ENCODE measurements at regions not wholly inside any gene's neighbourhood (a gene's known extent, or its start where the extent isn't known, plus 50 kb on each side); places are given as distances from the start of the nearest gene placed in this dataset.
"Not testable (repeated sequence)": the region's sequence is repeated elsewhere in the genome, so short reads cannot be mapped to it uniquely, and the experiment has no call there.

DNA sequence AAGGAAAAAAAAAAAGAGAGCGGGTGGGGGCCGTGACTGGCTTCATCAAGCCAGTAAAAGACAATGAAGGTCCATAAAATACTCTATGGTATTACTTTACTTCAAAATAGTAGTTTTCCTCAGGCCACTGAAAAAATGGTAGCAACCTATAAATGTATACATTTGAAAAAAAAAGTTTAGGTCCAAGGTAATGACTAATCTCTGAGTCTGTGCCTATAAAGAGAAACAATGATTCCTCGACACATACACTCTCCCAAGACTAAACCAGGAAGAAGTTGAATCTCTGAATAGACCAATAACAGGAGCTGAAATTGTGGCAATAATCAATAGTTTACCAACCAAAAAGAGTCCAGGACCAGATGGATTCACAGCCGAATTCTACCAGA lies 84.5 kb upstream of the SIRPG start:
- H3K27ac ChIP-seq (ENCODE audit: low read depth, low read length); H3K27me3 ChIP-seq (ENCODE audit: control insufficient read depth, insufficient read depth, low read length); H3K9ac ChIP-seq (ENCODE audit: low read length); H3K4me1 ChIP-seq (ENCODE audit: control insufficient read depth, insufficient read depth, low read length); H3K36me3 ChIP-seq (ENCODE audit: control insufficient read depth, insufficient read depth, low read length); H3K4me3 ChIP-seq (ENCODE audit: low read length): not testable (repeated sequence)

- H3K36me3 ChIP-seq (ENCODE audit: control insufficient read depth, insufficient read depth, low read length) = no peaks in the 10 kb centered on the region
- H3K9ac ChIP-seq (ENCODE audit: low read length) = no peak overlapping the region
- H3K4me1 ChIP-seq (ENCODE audit: control insufficient read depth, insufficient read depth, low read length) = no peaks in the 10 kb centered on the region
- H3K4me3 ChIP-seq (ENCODE audit: low read length) = no peak overlapping the region
- no peaks in the 10 kb centered on the region for H3K27me3 ChIP-seq (ENCODE audit: control insufficient read depth, insufficient read depth, low read length)
- no peak overlapping the region for H3K27ac ChIP-seq (ENCODE audit: low read depth, low read length)
Observed at GRCh38 chr20:1741309-1742048, 83.9 kb upstream of the SIRPG start.

- Histone ChIP-seq H3K9ac (ENCODE audit: low read length) (no peak overlapping the region), H3K4me1 (ENCODE audit: control insufficient read depth, insufficient read depth, low read length) (no peaks in the 10 kb centered on the region), H3K36me3 (ENCODE audit: control insufficient read depth, insufficient read depth, low read length) (no peaks in the 10 kb centered on the region), H3K27me3 (ENCODE audit: control insufficient read depth, insufficient read depth, low read length) (no peaks in the 10 kb centered on the region), H3K4me3 (ENCODE audit: low read length) (no peak overlapping the region), H3K27ac (ENCODE audit: low read depth, low read length) (no peak overlapping the region)
Observed at GRCh38 chr20:1737134-1737533, 79.6 kb upstream of the SIRPG start.

DNA sequence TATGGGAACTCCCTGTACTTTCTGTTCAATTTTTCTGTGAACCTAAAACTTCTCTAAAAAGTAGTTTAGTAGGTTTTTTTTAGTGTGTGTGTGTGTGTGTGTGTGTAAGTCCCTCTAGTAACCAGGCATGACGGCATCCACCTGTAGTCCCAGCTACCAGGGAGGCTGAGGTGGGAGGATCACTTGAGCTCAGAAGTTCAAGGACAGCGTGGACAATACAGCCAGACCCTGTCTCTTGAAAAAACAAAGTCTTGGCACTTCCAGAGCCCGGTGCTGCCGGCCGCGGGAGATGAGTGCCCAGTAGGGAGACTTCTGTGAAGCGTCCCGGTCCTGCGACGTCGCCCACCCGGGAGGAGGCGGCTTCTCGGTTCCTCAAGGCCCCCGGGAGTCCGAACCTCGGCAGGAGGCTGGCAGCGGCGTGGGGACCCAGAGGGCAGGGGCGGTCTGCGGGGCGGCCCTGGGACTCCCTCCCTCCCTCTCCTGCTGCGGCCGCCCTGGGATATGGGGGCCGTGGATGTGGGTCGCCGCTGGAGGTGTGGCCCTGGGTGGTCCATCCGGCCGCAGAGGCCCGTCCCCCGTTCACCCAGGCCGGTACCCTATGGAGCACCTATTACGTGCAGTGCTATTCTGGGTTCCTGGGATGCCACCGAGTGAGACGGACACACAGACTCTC lies 78.0 kb upstream of the SIRPG start:
- no peaks in the 10 kb centered on the region for H3K36me3 ChIP-seq (ENCODE audit: control insufficient read depth, insufficient read depth, low read length)
- no peaks in the 10 kb centered on the region for H3K4me1 ChIP-seq (ENCODE audit: control insufficient read depth, insufficient read depth, low read length)
- no peak overlapping the region for H3K4me3 ChIP-seq (ENCODE audit: low read length)
- H3K27me3 ChIP-seq (ENCODE audit: control insufficient read depth, insufficient read depth, low read length) = no peaks in the 10 kb centered on the region
- H3K27ac ChIP-seq (ENCODE audit: low read depth, low read length) = no peak overlapping the region
- H3K9ac ChIP-seq (ENCODE audit: low read length) = no peak overlapping the region

- H3K27me3 ChIP-seq (ENCODE audit: control insufficient read depth, insufficient read depth, low read length) = no peaks in the 10 kb centered on the region
- no peak overlapping the region for H3K4me3 ChIP-seq (ENCODE audit: low read length)
- H3K36me3 ChIP-seq (ENCODE audit: control insufficient read depth, insufficient read depth, low read length) = no peaks in the 10 kb centered on the region
- no peak overlapping the region for H3K27ac ChIP-seq (ENCODE audit: low read depth, low read length)
- no peak overlapping the region for H3K9ac ChIP-seq (ENCODE audit: low read length)
- no peaks in the 10 kb centered on the region for H3K4me1 ChIP-seq (ENCODE audit: control insufficient read depth, insufficient read depth, low read length)
Observed at GRCh38 chr20:1734269-1734858, 76.8 kb upstream of the SIRPG start.

- not testable (repeated sequence) for H3K9ac ChIP-seq (ENCODE audit: low read length); H3K27me3 ChIP-seq (ENCODE audit: control insufficient read depth, insufficient read depth, low read length); H3K36me3 ChIP-seq (ENCODE audit: control insufficient read depth, insufficient read depth, low read length); H3K27ac ChIP-seq (ENCODE audit: low read depth, low read length); H3K4me1 ChIP-seq (ENCODE audit: control insufficient read depth, insufficient read depth, low read length)
- H3K4me3 ChIP-seq (ENCODE audit: low read length) = peak overlapping the region; percentile 9
Observed at GRCh38 chr20:1731828-1732375, 74.3 kb upstream of the SIRPG start.

GRCh38 chr20:1730981-1731711 lies 73.6 kb upstream of the SIRPG start:
- not testable (repeated sequence) for H3K27me3 ChIP-seq (ENCODE audit: control insufficient read depth, insufficient read depth, low read length); H3K27ac ChIP-seq (ENCODE audit: low read depth, low read length); H3K4me1 ChIP-seq (ENCODE audit: control insufficient read depth, insufficient read depth, low read length); H3K36me3 ChIP-seq (ENCODE audit: control insufficient read depth, insufficient read depth, low read length); H3K4me3 ChIP-seq (ENCODE audit: low read length); H3K9ac ChIP-seq (ENCODE audit: low read length)

DNA sequence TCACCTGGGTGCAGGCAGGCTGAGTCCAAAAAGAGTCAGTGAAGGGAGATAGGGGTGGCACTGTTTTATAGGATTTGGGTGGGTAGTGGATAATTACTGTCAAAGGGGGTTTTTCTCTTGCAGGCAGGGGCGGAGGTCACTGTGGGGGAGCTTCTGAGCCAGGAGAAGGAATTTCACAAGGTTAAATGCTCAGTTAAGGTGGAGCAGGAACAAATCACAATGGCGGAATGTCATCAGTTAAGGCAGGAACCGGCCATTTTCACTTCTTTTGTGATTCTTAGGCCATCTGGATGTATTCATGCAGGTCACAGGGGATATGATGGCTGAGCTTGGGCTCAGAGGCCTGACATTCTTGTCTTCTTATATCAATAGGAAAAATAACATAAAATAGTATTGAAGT lies 69.7 kb upstream of the SIRPG start:
- not testable (repeated sequence) for H3K36me3 ChIP-seq (ENCODE audit: control insufficient read depth, insufficient read depth, low read length); H3K27ac ChIP-seq (ENCODE audit: low read depth, low read length); H3K9ac ChIP-seq (ENCODE audit: low read length); H3K4me3 ChIP-seq (ENCODE audit: low read length); H3K4me1 ChIP-seq (ENCODE audit: control insufficient read depth, insufficient read depth, low read length); H3K27me3 ChIP-seq (ENCODE audit: control insufficient read depth, insufficient read depth, low read length)

DNA sequence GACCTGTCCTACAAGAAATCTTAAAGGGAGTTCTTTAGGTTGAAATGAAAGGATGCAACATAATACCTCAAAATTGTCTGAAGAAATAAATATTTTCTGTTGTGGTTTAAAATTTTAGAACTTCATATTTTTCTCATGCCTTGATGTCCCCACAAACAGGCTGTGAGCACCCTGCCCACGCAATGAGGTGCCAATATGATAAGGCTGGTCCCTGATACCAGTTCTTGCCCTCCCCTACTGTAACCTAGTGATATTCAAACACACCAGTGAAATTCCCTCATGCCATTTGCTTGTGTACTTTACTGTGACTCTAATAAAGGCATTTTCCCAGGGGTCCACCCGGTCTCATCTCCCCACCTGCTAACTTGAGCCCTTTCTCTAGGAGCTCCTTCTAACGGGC lies 67.3 kb upstream of the SIRPG start:
- H3K9ac ChIP-seq (ENCODE audit: low read length) = no peak overlapping the region
- no peak overlapping the region for H3K4me3 ChIP-seq (ENCODE audit: low read length)
- no peaks in the 10 kb centered on the region for H3K4me1 ChIP-seq (ENCODE audit: control insufficient read depth, insufficient read depth, low read length)
- H3K36me3 ChIP-seq (ENCODE audit: control insufficient read depth, insufficient read depth, low read length) = no peaks in the 10 kb centered on the region
- H3K27me3 ChIP-seq (ENCODE audit: control insufficient read depth, insufficient read depth, low read length) = no peaks in the 10 kb centered on the region
- no peak overlapping the region for H3K27ac ChIP-seq (ENCODE audit: low read depth, low read length)

GRCh38 chr20:1722513-1723050 lies 65.0 kb upstream of the SIRPG start:
- Histone ChIP-seq H3K27me3 (ENCODE audit: control insufficient read depth, insufficient read depth, low read length) (no peaks in the 10 kb centered on the region), H3K4me1 (ENCODE audit: control insufficient read depth, insufficient read depth, low read length) (no peaks in the 10 kb centered on the region)

GRCh38 chr20:1721687-1722512 lies 64.3 kb upstream of the SIRPG start:
- no peaks in the 10 kb centered on the region for H3K36me3 ChIP-seq (ENCODE audit: control insufficient read depth, insufficient read depth, low read length)
- H3K27ac ChIP-seq (ENCODE audit: low read depth, low read length) = no peak overlapping the region

More at GRCh38 chr20:1722513-1723050, 65.0 kb upstream of the SIRPG start:
- Histone ChIP-seq H3K9ac (ENCODE audit: low read length) (no peak overlapping the region), H3K36me3 (ENCODE audit: control insufficient read depth, insufficient read depth, low read length) (no peaks in the 10 kb centered on the region), H3K27ac (ENCODE audit: low read depth, low read length) (no peak overlapping the region), H3K4me3 (ENCODE audit: low read length) (no peak overlapping the region)

More at GRCh38 chr20:1721687-1722512, 64.3 kb upstream of the SIRPG start:
- H3K9ac ChIP-seq (ENCODE audit: low read length) = no peak overlapping the region
- no peak overlapping the region for H3K4me3 ChIP-seq (ENCODE audit: low read length)
- H3K4me1 ChIP-seq (ENCODE audit: control insufficient read depth, insufficient read depth, low read length) = no peaks in the 10 kb centered on the region
- H3K27me3 ChIP-seq (ENCODE audit: control insufficient read depth, insufficient read depth, low read length) = no peaks in the 10 kb centered on the region
